Suppressor macrophage treated with lipopolysaccharide for 4 hours (primary cell): ENCODE measurements at regions not wholly inside any gene's neighbourhood (a gene's known extent, or its start where the extent isn't known, plus 50 kb on each side); places are given as distances from the start of the nearest gene placed in this dataset.

Experiments used
- DNase-seq: peaks from one replicate; pipeline ENCODE4 v3.0.0-alpha.2; 2020

GRCh38 chr18:31248783-31249521, 69.0 kb upstream of the DSG1 start:
- peak; percentile 6 for DNase-seq

DNA sequence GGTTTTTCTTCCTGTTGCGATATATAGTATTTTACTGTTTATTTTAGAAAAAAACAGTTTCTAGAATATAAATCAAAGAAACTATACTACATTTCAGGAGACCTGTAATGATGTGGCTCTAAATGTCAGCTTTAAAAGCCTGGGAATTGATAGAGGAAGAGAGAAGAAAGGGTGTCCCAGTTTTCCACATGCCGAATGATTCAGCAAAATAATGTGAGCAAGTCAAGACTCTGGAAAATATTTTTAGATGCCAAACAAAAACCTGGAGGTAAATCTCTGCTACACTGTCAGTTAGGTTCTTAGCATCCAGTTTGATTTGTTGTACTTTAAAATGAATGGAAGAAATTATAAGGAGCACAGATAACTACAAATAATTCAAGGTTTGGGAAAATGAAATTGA, 67.1 kb upstream of the DSG1 start:
- no peak for DNase-seq

GRCh38 chr18:31252522-31252921, 65.4 kb upstream of the DSG1 start:
- DNase-seq = no peak

- DNase-seq = peak; percentile 19
These were observed 62.0 kb upstream of the DSG1 start for GRCh38 chr18:31255953-31256352.

DNA sequence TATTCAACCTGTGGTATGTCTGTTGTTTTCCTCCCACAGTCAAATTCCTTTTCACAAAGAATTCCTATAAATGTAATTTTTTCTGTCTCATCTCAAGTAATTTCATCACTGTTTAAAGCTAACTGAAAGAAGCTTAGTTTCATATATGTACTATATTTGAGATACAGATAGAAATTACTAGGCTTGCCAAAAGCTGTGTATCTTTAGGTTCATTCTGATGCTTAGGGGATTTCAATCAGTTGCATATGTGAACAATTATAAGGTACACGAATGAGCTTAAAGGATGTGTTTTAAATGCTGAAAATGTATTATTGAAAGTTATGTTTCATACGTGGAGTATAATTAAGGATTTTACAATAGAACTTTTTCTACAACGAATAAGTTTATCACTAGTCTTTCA, 59.2 kb upstream of the DSG1 start:
- DNase-seq = no peak

DNA sequence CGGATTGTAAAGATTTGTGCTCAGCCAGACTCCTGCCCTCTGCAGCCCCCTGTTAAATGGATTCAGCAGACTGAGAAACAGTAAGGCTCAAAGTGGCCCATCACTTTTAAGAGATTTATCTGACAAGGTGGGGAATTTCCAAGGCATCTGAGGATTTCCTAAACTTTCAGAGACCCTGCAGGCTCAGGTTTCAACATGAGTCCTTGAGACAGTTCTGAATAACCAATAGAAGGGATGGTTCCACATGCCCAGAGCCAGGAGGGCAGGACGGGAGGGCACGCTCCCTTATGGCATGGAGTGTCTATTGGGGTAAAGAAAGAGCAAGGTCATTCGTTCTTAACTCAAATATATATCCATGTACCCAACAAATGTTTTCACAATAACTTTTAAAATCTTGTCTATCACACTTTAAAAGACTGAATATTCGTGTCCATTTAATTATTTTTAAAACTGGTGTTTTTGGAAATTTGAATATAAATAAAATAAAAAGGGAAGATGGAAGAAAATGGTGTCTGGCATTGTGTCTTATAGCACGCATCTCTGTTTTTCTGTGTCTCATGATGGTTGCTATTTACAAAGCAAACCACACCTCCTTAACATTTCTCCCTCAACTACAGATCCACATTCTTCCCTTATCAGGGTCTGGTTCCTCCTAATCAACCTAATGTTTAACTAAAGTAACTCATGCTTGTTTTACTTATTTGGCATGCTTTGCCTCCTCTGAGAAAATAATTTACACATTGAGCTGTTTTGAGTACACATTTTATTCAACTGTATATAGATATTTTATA, 56.0 kb upstream of the DSG1 start:
- no peak for DNase-seq

DNA sequence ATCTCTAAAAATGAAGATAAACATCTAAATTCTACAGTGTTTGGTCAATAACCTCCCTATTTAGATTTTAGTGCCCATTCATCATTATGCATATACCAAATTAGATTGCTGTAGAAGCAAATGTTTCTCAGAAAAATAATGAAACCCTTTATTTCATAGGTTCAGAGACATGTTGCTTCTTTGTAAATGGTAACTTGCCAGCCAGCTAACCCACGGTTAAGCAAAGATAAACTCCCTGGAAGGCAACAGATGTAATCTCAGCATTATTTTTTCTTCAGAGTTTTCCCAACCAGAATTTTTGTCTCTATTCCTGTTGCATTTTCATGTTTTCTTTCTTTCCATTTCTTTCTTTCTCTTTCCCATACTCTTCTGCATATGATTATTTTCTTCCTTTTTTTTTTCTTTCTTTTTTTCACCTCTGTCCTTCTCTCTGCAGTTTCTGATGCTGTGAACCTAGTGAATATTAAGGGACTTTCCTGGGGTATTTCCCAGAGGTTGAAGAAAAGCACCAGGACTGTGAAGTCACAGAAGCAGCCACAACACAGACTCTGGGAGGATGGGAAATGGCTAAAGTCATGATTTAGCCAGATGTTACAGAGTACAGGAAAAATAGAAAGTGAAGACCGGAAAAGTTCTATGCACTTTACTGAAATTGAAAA, 50.0 kb upstream of the DSG1 start:
- DNase-seq = peak; percentile 12
